Vagina (tissue), 2 donors: ENCODE measurements at regions not wholly inside any gene's neighbourhood (a gene's known extent, or its start where the extent isn't known, plus 50 kb on each side); places are given as distances from the start of the nearest gene placed in this dataset.

Experiments
- POLR2A ChIP-seq, 2 donors: fragments of 450-650 bp; IDR thresholded peaks; one replicate each; pipeline ENCODE4 v1.6.1; 2017; ENCODE audit warnings: antibody characterized with exemption in 2 of 2, mild to moderate bottlenecking in 2 of 2, moderate library complexity in 2 of 2
- POLR2AphosphoS5 ChIP-seq, 2 donors: sonication (generic); formaldehyde crosslinking; IDR thresholded peaks; one replicate each; pipeline ENCODE4 v1.9.0; 2017; ENCODE audit warnings: antibody characterized with exemption in 2 of 2, mild to moderate bottlenecking in 2 of 2, low read depth in 1 of 2; ENCODE audit not compliant: insufficient read depth in 1 of 2
- TF ChIP-seq, protein P1 (sequence below), 3 experiments: fragments of 450-650 bp in 2 of 3; fragments of 200-600 bp in 1 of 3; sonication (generic) in 1 of 3; IDR thresholded peaks; one replicate each; pipeline ENCODE4 v1.5.1; 2017 to 2019; ENCODE audit warnings: antibody characterized with exemption in 3 of 3, mild to moderate bottlenecking in 2 of 3, moderate library complexity in 2 of 3

- no peak for TF ChIP-seq POLR2AphosphoS5 (IDR thresholded peaks at IDR 0.05; ENCODE audit: insufficient read depth in 1 of 2, low read depth in 1 of 2)
- TF ChIP-seq, protein P1, sequence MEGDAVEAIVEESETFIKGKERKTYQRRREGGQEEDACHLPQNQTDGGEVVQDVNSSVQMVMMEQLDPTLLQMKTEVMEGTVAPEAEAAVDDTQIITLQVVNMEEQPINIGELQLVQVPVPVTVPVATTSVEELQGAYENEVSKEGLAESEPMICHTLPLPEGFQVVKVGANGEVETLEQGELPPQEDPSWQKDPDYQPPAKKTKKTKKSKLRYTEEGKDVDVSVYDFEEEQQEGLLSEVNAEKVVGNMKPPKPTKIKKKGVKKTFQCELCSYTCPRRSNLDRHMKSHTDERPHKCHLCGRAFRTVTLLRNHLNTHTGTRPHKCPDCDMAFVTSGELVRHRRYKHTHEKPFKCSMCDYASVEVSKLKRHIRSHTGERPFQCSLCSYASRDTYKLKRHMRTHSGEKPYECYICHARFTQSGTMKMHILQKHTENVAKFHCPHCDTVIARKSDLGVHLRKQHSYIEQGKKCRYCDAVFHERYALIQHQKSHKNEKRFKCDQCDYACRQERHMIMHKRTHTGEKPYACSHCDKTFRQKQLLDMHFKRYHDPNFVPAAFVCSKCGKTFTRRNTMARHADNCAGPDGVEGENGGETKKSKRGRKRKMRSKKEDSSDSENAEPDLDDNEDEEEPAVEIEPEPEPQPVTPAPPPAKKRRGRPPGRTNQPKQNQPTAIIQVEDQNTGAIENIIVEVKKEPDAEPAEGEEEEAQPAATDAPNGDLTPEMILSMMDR (IDR thresholded peaks at IDR 0.05) = no peak
- TF ChIP-seq POLR2A (IDR thresholded peaks at IDR 0.05) = no peak
Measured at GRCh38 chr3:29137601-29138000, 143.3 kb upstream of the RBMS3 start.
